Loucy (cell line): ENCODE measurements at regions not wholly inside any gene's neighbourhood (a gene's known extent, or its start where the extent isn't known, plus 50 kb on each side); places are given as distances from the start of the nearest gene placed in this dataset.

Source experiments
- H2AFZ ChIP-seq: fragments of 200-600 bp; sonication (generic); 2 replicates; pipeline ENCODE4 v1.6.0; 2016; ENCODE audit warnings: antibody characterized with exemption, mild to moderate bottlenecking, low read length, moderate library complexity
- H3F3A ChIP-seq: fragments of 200-600 bp; 2 replicates; pipeline ENCODE4 v1.6.0; 2016; ENCODE audit warnings: antibody characterized with exemption, low read depth, mild to moderate bottlenecking
- H3K27me3 ChIP-seq: fragments of 200-600 bp; sonication (generic); 2 replicates; pipeline ENCODE4 v1.6.1; 2014; ENCODE audit warnings: low read length, mild to moderate bottlenecking; ENCODE audit not compliant: insufficient read depth, poor library complexity, severe bottlenecking
- H3K36me3 ChIP-seq: fragments of 200-600 bp; sonication (generic); 2 replicates; pipeline ENCODE4 v1.6.1; 2016; ENCODE audit warnings: low read length; ENCODE audit not compliant: insufficient read depth
- H3K4me1 ChIP-seq: fragments of 200-600 bp; sonication (generic); 2 replicates; pipeline ENCODE4 v1.5.1; 2014; ENCODE audit warnings: low read length, mild to moderate bottlenecking; ENCODE audit not compliant: insufficient read depth, poor library complexity, severe bottlenecking
- H3K4me2 ChIP-seq: fragments of 200-600 bp; sonication (generic); 2 replicates; pipeline ENCODE4 v1.6.0; 2014; ENCODE audit warnings: antibody characterized with exemption, low read length, low read depth, mild to moderate bottlenecking; ENCODE audit not compliant: poor library complexity, severe bottlenecking
- H3K4me3 ChIP-seq: fragments of 200-600 bp; sonication (generic); 2 replicates; pipeline ENCODE4 v1.5.1; 2014; ENCODE audit warnings: low read length, mild to moderate bottlenecking, mixed read lengths; ENCODE audit not compliant: poor library complexity, severe bottlenecking
- H3K79me2 ChIP-seq: fragments of 200-600 bp; sonication (generic); 2 replicates; pipeline ENCODE4 v1.6.1; 2014; ENCODE audit warnings: low read length; ENCODE audit not compliant: insufficient read depth
- H3K9ac ChIP-seq: fragments of 200-600 bp; sonication (generic); 2 replicates; pipeline ENCODE4 v1.6.0; 2014; ENCODE audit warnings: mild to moderate bottlenecking, low read depth, low read length, moderate library complexity; ENCODE audit not compliant: poor library complexity, severe bottlenecking
- H3K9me2 ChIP-seq: fragments of 200-600 bp; sonication (generic); replicated peaks from 2 replicates; pipeline ENCODE4 v1.6.1; 2016; ENCODE audit warnings: low read depth, low read length, mixed read lengths
- H3K9me3 ChIP-seq: fragments of 200-600 bp; sonication (generic); 2 replicates; pipeline ENCODE4 v1.6.1; 2014; ENCODE audit warnings: mild to moderate bottlenecking, antibody characterized with exemption, low read length, low read depth; ENCODE audit not compliant: insufficient read depth
- H4K20me1 ChIP-seq: fragments of 200-600 bp; sonication (generic); 2 replicates; pipeline ENCODE4 v1.6.0; 2014; ENCODE audit warnings: antibody characterized with exemption, low read length, mild to moderate bottlenecking; ENCODE audit not compliant: insufficient read depth, poor library complexity, severe bottlenecking
- EZH2phosphoT487 ChIP-seq: fragments of 200-600 bp; IDR thresholded peaks from 2 replicates; pipeline ENCODE4 v1.6.1; 2018; ENCODE audit warnings: antibody characterized with exemption, mild to moderate bottlenecking, moderate library complexity, borderline replicate concordance
- TF ChIP-seq, protein P1 (sequence below): fragments of 200-600 bp; sonication (generic); conservative IDR thresholded peaks from 2 replicates; pipeline ENCODE4 v1.5.1; 2014; ENCODE audit warnings: mild to moderate bottlenecking, antibody characterized with exemption, low read length

DNA sequence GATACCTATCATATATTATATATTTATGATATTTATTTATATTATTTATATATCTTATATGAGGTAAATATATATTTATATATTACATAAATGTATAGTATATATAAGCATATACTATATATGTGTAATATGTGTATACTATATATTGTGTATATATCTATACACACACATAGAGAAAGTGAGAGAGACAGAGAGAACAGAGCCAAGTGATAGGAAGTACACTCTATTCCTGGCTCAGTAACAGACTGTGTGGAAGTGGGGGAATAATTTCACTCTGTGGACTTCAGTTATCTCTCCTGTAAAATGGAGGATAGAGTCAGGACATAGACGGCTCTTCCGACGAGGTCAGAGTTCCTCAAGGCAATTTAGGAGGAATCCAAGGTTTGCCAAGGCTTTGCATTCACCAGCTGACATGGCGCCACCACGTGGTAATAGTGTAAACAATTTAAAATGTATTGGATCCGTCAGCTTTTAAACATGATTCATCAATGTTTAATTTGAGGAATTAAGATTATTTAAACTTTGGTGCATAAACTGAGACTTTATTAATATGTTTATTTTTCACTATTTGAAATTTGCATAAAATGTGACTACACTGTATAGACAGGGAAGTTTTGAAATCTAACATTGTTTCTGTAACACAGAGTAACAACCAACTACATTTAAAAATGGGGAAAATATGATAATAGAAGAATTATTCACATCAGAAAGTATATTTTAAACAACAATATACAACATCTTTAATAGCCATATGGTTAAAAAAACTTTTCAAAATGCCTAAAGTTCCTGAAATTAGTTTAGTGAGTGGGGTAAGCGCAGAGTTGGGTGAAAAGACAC lies 75.4 kb upstream of the TMEM244 start:
- Histone ChIP-seq H3K36me3 (no peaks in the 10 kb centered on the region), H3F3A (no peaks in the 10 kb centered on the region), H4K20me1 (no peaks in the 10 kb centered on the region), H3K79me2 (no peaks in the 10 kb centered on the region), H3K4me2 (peak overlapping the region; percentile 64), H3K4me3 (peak overlapping the region; percentile 59), H3K9ac (no peak overlapping the region), H3K27me3 (no peaks in the 10 kb centered on the region), H3K9me2 (no peaks in the 10 kb centered on the region), H3K9me3 (no peaks in the 10 kb centered on the region), H3K4me1 (no peaks in the 10 kb centered on the region), H2AFZ (peak overlapping the region; percentile 99)
- TF ChIP-seq, protein P1, sequence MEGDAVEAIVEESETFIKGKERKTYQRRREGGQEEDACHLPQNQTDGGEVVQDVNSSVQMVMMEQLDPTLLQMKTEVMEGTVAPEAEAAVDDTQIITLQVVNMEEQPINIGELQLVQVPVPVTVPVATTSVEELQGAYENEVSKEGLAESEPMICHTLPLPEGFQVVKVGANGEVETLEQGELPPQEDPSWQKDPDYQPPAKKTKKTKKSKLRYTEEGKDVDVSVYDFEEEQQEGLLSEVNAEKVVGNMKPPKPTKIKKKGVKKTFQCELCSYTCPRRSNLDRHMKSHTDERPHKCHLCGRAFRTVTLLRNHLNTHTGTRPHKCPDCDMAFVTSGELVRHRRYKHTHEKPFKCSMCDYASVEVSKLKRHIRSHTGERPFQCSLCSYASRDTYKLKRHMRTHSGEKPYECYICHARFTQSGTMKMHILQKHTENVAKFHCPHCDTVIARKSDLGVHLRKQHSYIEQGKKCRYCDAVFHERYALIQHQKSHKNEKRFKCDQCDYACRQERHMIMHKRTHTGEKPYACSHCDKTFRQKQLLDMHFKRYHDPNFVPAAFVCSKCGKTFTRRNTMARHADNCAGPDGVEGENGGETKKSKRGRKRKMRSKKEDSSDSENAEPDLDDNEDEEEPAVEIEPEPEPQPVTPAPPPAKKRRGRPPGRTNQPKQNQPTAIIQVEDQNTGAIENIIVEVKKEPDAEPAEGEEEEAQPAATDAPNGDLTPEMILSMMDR = peak; percentile 95
- no peak for TF ChIP-seq EZH2phosphoT487

DNA sequence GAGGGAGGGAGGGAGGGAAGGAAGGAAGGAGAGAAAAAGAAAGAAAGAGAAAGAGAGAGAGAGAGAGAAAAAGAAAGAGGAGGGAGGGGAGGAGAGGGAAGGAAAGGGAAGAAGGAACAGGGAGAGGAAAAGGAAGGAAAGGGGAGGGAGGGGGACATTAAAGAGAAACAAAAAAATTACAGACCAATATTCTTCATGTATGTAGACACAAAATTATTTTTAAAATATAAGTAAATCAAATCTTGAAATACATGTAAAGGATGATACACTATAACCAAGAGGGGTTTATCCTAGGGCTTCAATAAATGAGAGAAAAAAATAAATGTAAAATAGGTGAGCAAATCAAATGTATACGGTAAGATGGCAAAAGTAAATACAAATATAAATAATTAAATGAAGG lies 71.2 kb upstream of the TMEM244 start:
- H3K9me3 ChIP-seq = no peaks in the 10 kb centered on the region
- H3K36me3 ChIP-seq = no peaks in the 10 kb centered on the region
- H2AFZ ChIP-seq = no peak overlapping the region
- H3K4me3 ChIP-seq = no peak overlapping the region
- no peak overlapping the region for H3K9ac ChIP-seq
- no peak for TF ChIP-seq EZH2phosphoT487
- TF ChIP-seq, protein P1 = no peak
- H4K20me1 ChIP-seq = no peaks in the 10 kb centered on the region
- H3K4me1 ChIP-seq = no peaks in the 10 kb centered on the region
- no peak overlapping the region for H3K4me2 ChIP-seq
- no peaks in the 10 kb centered on the region for H3K9me2 ChIP-seq
- no peaks in the 10 kb centered on the region for H3F3A ChIP-seq
- no peaks in the 10 kb centered on the region for H3K79me2 ChIP-seq
- no peaks in the 10 kb centered on the region for H3K27me3 ChIP-seq

DNA sequence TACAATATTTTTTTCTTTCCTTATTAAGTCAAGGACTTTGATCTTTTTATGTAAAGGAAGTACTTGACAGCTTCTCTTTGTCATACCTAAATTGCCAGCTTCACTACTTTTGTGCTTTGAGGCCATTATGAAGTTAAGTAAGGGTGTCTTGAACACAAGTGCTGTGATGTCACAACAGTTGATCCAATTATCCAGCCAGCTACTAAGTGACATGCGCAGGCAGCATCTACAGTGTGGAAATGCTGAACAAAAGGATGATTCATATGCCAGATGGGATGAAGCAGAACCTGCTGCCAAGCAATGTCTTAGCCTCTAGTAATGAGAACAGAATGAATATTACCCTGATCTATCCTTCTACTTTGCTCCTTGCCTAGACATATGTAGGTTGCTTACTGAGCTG lies 68.3 kb upstream of the TMEM244 start:
- no peaks in the 10 kb centered on the region for H3K27me3 ChIP-seq
- peaks cover 3% of the 10 kb centered on the region for H3K4me1 ChIP-seq
- H3K4me3 ChIP-seq = no peak overlapping the region
- H3F3A ChIP-seq = no peaks in the 10 kb centered on the region
- no peaks in the 10 kb centered on the region for H3K9me3 ChIP-seq
- no peaks in the 10 kb centered on the region for H3K36me3 ChIP-seq
- H4K20me1 ChIP-seq = no peaks in the 10 kb centered on the region
- H3K9me2 ChIP-seq = no peaks in the 10 kb centered on the region
- no peaks in the 10 kb centered on the region for H3K79me2 ChIP-seq
- no peak overlapping the region for H3K4me2 ChIP-seq
- H3K9ac ChIP-seq = no peak overlapping the region
- no peak for TF ChIP-seq EZH2phosphoT487
- TF ChIP-seq, protein P1 = no peak
- H2AFZ ChIP-seq = no peak overlapping the region
